Panc1 (cell line): ENCODE measurements at regions not wholly inside any gene's neighbourhood (a gene's known extent, or its start where the extent isn't known, plus 50 kb on each side); places are given as distances from the start of the nearest gene placed in this dataset.

ENCODE experiments used
- ATAC-seq: fragments of 200-7000 bp; cut with Tn5 transposase; 2 replicates; pipeline ENCODE4 v1.9.1; 2020; ENCODE audit warnings: mild to moderate bottlenecking, moderate library complexity
- BruUV-seq: library from RNA; stranded (reverse); fragments of 400-500 nt; replicated peaks from 2 replicates; lab custom pipeline; 2021; lab: Mats Ljungman, UMichigan
- CTCF ChIA-PET: fragments of 300-600 bp; sonication (Branson Sonifier 250); formaldehyde crosslinking; loops from one replicate; lab custom pipeline; 2022; ENCODE audit warnings: antibody characterized with exemption; lab: Charles Lee
- POLR2A ChIA-PET: fragments of 300-600 bp; sonication (Branson Sonifier 250); formaldehyde crosslinking; loops from one replicate; lab custom pipeline; 2022; ENCODE audit warnings: antibody characterized with exemption; lab: Charles Lee
- DNase-seq: peaks from one replicate; pipeline ENCODE4 v3.0.0-alpha.2; 2010; ENCODE audit warnings: low read depth, low spot score
- H3K27ac ChIP-seq: 2 replicates; pipeline ENCODE4 v1.5.1; 2011; ENCODE audit warnings: mild to moderate bottlenecking, low read length, inconsistent platforms
- H3K27me3 ChIP-seq: fragments of 200-500 bp; sonication (Bioruptor generic); 2 replicates; pipeline ENCODE4 v1.6.0; 2014; ENCODE audit warnings: low read length, inconsistent platforms; ENCODE audit not compliant: control insufficient read depth, insufficient read depth
- H3K36me3 ChIP-seq: fragments of 200-500 bp; sonication (Bioruptor generic); 2 replicates; pipeline ENCODE4 v1.5.1; 2014; ENCODE audit warnings: inconsistent platforms, mild to moderate bottlenecking, low read length, moderate library complexity; ENCODE audit not compliant: control insufficient read depth, insufficient read depth
- H3K4me1 ChIP-seq: 2 replicates; pipeline ENCODE4 v1.5.1; 2011; ENCODE audit warnings: inconsistent platforms, mild to moderate bottlenecking, low read length, moderate library complexity; ENCODE audit not compliant: control insufficient read depth, insufficient read depth
- H3K4me3 ChIP-seq, 2 experiments: 2 replicates each; pipeline ENCODE4 v1.5.1; 2011 to 2012; ENCODE audit warnings: low read depth in 2 of 2, low read length in 2 of 2, mild to moderate bottlenecking in 2 of 2, inconsistent platforms in 1 of 2, moderate library complexity in 1 of 2
- H3K9me3 ChIP-seq: fragments of 200-500 bp; sonication (Bioruptor generic); 2 replicates; pipeline ENCODE4 v1.5.1; 2014; ENCODE audit warnings: low read depth, mild to moderate bottlenecking, inconsistent platforms, low read length, moderate library complexity; ENCODE audit not compliant: control insufficient read depth, insufficient read depth
- POLR2AphosphoS5 ChIP-seq: IDR thresholded peaks from 2 replicates; pipeline ENCODE4 v1.6.1; 2012; ENCODE audit warnings: mild to moderate bottlenecking, low read depth, low read length, moderate library complexity
- REST ChIP-seq, 2 experiments: IDR thresholded peaks; 2 replicates each; pipeline ENCODE4 v1.6.1; 2011 to 2012; ENCODE audit warnings: low read depth in 2 of 2, control low read depth in 1 of 2, low read length in 1 of 2, mild to moderate bottlenecking in 1 of 2, moderate library complexity in 1 of 2; ENCODE audit not compliant: insufficient read depth in 1 of 2
- SIN3A ChIP-seq: IDR thresholded peaks from 2 replicates; pipeline ENCODE4 v1.6.1; 2012; ENCODE audit warnings: low read depth, mild to moderate bottlenecking, low read length, moderate library complexity, borderline replicate concordance; ENCODE audit not compliant: insufficient read depth
- TCF7L2 ChIP-seq: IDR thresholded peaks from 2 replicates; pipeline ENCODE4 v1.6.1; 2011; ENCODE audit warnings: mild to moderate bottlenecking, low read depth, low read length, inconsistent platforms
- in situ Hi-C: cut with HindIII; loops from 2 replicates; pipeline ENCODE4 v1.10.0; 2016; ENCODE audit warnings: low sequenced_read_pairs, low pct_unique_long_range_greater_than_20kb
- intact Hi-C: fragments of 100-400 bp; cut with micrococcal nuclease; formaldehyde crosslinking; loops from one replicate; pipeline ENCODE4 v1.10.0; 2022; ENCODE audit not compliant: unreplicated experiment
- TF ChIP-seq, protein P1 (sequence below): fragments of 450-650 bp; IDR thresholded peaks from 2 replicates; pipeline ENCODE4 v1.5.1; 2017; ENCODE audit warnings: mild to moderate bottlenecking

- TF ChIP-seq SIN3A (no peak), POLR2AphosphoS5 (no peak), REST (IDR thresholded peaks at IDR 0.05; ENCODE audit: insufficient read depth in 1 of 2, low read depth in 2 of 2, low read length in 1 of 2) (no peak), TCF7L2 (no peak)
- TF ChIP-seq, protein P1, sequence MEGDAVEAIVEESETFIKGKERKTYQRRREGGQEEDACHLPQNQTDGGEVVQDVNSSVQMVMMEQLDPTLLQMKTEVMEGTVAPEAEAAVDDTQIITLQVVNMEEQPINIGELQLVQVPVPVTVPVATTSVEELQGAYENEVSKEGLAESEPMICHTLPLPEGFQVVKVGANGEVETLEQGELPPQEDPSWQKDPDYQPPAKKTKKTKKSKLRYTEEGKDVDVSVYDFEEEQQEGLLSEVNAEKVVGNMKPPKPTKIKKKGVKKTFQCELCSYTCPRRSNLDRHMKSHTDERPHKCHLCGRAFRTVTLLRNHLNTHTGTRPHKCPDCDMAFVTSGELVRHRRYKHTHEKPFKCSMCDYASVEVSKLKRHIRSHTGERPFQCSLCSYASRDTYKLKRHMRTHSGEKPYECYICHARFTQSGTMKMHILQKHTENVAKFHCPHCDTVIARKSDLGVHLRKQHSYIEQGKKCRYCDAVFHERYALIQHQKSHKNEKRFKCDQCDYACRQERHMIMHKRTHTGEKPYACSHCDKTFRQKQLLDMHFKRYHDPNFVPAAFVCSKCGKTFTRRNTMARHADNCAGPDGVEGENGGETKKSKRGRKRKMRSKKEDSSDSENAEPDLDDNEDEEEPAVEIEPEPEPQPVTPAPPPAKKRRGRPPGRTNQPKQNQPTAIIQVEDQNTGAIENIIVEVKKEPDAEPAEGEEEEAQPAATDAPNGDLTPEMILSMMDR = no peak
- Histone ChIP-seq H3K4me1 (no peaks in the 10 kb centered on the region), H3K4me3 (no peak overlapping the region), H3K36me3 (no peaks in the 10 kb centered on the region), H3K27ac (no peak overlapping the region), H3K9me3 (no peaks in the 10 kb centered on the region), H3K27me3 (peaks cover 2% of the 10 kb centered on the region; the same call in 1 of the 2 replicates)
- ATAC-seq (no peak), DNase-seq (no peak)
- BruUV-seq = no TSS peak
- intact Hi-C loops (no loop called here), in situ Hi-C loops (no loop called here)
- ChIA-PET CTCF (no interaction called here), POLR2A (no interaction called here)
Measured at GRCh38 chr5:2514484-2514883, 237.0 kb downstream of the IRX2 start.

DNA sequence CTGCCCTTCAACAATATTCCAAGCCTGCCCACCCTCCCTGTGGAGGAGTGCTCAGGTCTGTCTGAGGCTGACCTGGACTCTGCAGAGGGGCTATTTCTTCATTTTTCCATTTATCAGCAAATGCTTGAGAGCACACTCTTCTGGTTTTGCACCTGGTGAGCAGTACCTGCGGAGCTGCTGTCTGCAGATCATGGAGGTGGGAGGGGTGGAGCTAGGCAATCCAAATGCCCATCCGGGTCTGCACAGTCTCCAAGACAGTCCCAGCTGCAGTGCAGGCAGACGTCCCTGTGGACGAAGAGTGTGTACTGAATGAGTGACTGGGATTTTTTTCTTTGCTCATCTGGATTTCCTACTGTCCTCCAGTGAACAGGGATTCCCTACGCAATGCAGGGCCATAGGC, 239.8 kb downstream of the IRX2 start:
- no peaks in the 10 kb centered on the region for H3K9me3 ChIP-seq
- no peak for TF ChIP-seq POLR2AphosphoS5
- TF ChIP-seq TCF7L2 = no peak
- TF ChIP-seq, protein P1 = no peak
- TF ChIP-seq REST (IDR thresholded peaks at IDR 0.05; ENCODE audit: insufficient read depth in 1 of 2, low read depth in 2 of 2, low read length in 1 of 2) = no peak
- no peak overlapping the region for H3K27ac ChIP-seq
- H3K4me3 ChIP-seq = no peak overlapping the region
- no peaks in the 10 kb centered on the region for H3K27me3 ChIP-seq
- H3K4me1 ChIP-seq = no peaks in the 10 kb centered on the region
- POLR2A ChIA-PET = no interaction called here
- CTCF ChIA-PET = no interaction called here
- no peaks in the 10 kb centered on the region for H3K36me3 ChIP-seq
- BruUV-seq = no TSS peak
- DNase-seq = no peak
- intact Hi-C loops = no loop called here
- in situ Hi-C loops = no loop called here
- no peak for ATAC-seq
